Umbilical cord (tissue), 1 donor: ENCODE measurements at regions not wholly inside any gene's neighbourhood (a gene's known extent, or its start where the extent isn't known, plus 50 kb on each side); places are given as distances from the start of the nearest gene placed in this dataset.
"Not testable (repeated sequence)": the region's sequence is repeated elsewhere in the genome, so short reads cannot be mapped to it uniquely, and the experiment has no call there.

Experiments used
- DNase-seq: peaks from one replicate; pipeline ENCODE4 v3.0.0-alpha.2; 2015; ENCODE audit warnings: low spot score

GRCh38 chr6:115873901-115874300 lies 186.8 kb downstream of the FRK start:
- no peak for DNase-seq

GRCh38 chr6:115870464-115870863 lies 190.2 kb downstream of the FRK start:
- no peak for DNase-seq

GRCh38 chr6:115865914-115866313 lies 194.8 kb downstream of the FRK start:
- DNase-seq, result no peak

GRCh38 chr6:115863211-115863610 lies 197.5 kb downstream of the FRK start:
- no peak for DNase-seq

- not testable (repeated sequence) for DNase-seq
Observed at GRCh38 chr6:115861658-115862057, 199.0 kb downstream of the FRK start.

GRCh38 chr6:115859577-115859976 lies 201.1 kb downstream of the FRK start:
- not testable (repeated sequence) for DNase-seq

GRCh38 chr6:115854866-115855665 lies 205.6 kb downstream of the FRK start:
- no peak for DNase-seq

- DNase-seq, result no peak
Observed at GRCh38 chr6:115847671-115848070, 213.0 kb downstream of the FRK start.

- no peak for DNase-seq
Observed at GRCh38 chr6:115843945-115844344, 216.7 kb downstream of the FRK start.

GRCh38 chr6:115842338-115842737 lies 218.4 kb downstream of the FRK start:
- no peak for DNase-seq

GRCh38 chr6:115839583-115840181 lies 221.0 kb downstream of the FRK start:
- no peak for DNase-seq

GRCh38 chr6:115838763-115839401 lies 221.8 kb downstream of the FRK start:
- no peak for DNase-seq

- DNase-seq, result no peak
Observed at GRCh38 chr6:115838216-115838615, 222.5 kb downstream of the FRK start.

- not testable (repeated sequence) for DNase-seq
Observed at GRCh38 chr6:115836374-115836773, 224.3 kb downstream of the FRK start.

- no peak for DNase-seq
Observed at GRCh38 chr6:115835314-115835713, 225.4 kb downstream of the FRK start.

GRCh38 chr6:115834542-115834941 lies 226.1 kb downstream of the FRK start:
- not testable (repeated sequence) for DNase-seq

- peak; percentile 38 for DNase-seq
Observed at GRCh38 chr6:115832786-115833185, 227.9 kb downstream of the FRK start.

GRCh38 chr6:115832186-115832585 lies 228.5 kb downstream of the FRK start:
- no peak for DNase-seq

- DNase-seq, result no peak
Observed at GRCh38 chr6:115830895-115831294, 229.8 kb downstream of the FRK start.

GRCh38 chr6:115821798-115822197 lies 238.9 kb downstream of the FRK start:
- DNase-seq, result no peak

GRCh38 chr6:115819506-115819905 lies 241.2 kb downstream of the FRK start:
- no peak for DNase-seq

GRCh38 chr6:115817161-115817560 lies 243.5 kb downstream of the FRK start:
- no peak for DNase-seq

GRCh38 chr6:115814907-115815306 lies 245.8 kb downstream of the FRK start:
- DNase-seq, result no peak
